NCI-H510A (cell line): ENCODE measurements at regions not wholly inside any gene's neighbourhood (a gene's known extent, or its start where the extent isn't known, plus 50 kb on each side); places are given as distances from the start of the nearest gene placed in this dataset.

Experiments used
- DNase-seq: peaks from one replicate; lab custom pipeline; 2025; lab: John Stamatoyannopoulos, UW

GRCh38 chr5:92778261-92778660 is 802.8 kb downstream of the NR2F1-AS1 start:
- no peak for DNase-seq

DNA sequence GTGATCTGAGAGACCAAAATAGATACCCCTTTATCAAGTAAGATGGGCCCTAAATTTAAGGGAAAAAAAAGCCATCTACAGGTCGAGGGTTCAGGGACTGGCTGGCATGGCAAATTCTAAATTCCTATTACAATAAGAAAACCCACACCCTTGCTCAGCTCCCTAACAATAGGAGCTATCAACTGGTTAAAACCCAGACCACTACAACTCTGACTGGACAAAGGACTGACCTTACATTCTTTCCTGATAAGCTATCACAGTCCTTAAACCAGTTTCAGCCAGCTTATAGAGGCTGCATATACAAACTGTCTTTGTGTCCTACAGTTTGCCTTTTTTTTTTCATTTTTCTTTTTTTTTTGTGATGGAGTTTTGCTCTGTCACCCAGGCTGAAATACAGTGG is 803.6 kb downstream of the NR2F1-AS1 start:
- no peak for DNase-seq

- DNase-seq: no peak
Observed at GRCh38 chr5:92775711-92776615, 805.1 kb downstream of the NR2F1-AS1 start.

DNA sequence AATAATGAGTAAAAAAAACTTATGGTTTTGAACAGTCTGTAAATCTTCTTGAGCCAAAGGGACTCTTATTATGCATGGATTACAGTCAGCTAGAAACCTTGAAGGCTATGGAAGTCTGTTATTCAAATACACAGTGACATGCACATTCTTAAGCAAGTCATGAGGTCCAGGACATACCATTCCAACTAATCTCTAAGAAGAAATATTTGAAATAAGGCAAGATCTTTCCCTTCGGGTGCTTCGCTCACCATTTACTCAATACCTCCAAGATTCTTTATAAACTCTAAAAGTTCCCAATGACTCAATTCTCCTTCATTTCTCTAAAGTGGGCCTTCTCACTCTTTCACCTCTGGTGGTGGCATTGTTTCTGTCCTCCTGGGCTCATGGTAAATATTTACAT is 811.0 kb downstream of the NR2F1-AS1 start:
- no peak for DNase-seq

- DNase-seq: no peak
Observed at GRCh38 chr5:92761585-92761984, 819.4 kb downstream of the NR2F1-AS1 start.

DNA sequence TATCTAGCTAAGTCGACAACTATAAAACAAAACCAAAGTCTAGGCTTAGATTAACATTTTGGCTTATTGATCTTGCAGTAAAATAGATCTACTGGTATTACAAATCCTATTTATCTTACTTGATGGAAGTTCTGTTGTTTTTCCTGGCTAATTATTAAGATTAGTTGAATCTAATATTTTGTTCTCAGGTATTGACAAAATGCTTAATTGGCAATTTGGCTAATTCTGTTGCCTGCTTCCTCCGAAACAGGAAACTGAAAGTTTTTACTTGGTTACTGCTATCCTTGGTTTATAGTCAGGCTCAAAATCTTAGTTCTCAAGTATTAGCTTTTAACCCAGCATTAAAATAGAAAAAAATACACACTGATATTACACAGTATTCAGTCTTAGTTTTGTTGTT is 820.5 kb downstream of the NR2F1-AS1 start:
- DNase-seq: no peak

- DNase-seq: no peak
Observed at GRCh38 chr5:92758552-92758951, 822.5 kb downstream of the NR2F1-AS1 start.

- DNase-seq: no peak
Observed at GRCh38 chr5:92749943-92750342, 831.1 kb downstream of the NR2F1-AS1 start.

- no peak for DNase-seq
Observed at GRCh38 chr5:92748072-92748676, 832.8 kb downstream of the NR2F1-AS1 start.

DNA sequence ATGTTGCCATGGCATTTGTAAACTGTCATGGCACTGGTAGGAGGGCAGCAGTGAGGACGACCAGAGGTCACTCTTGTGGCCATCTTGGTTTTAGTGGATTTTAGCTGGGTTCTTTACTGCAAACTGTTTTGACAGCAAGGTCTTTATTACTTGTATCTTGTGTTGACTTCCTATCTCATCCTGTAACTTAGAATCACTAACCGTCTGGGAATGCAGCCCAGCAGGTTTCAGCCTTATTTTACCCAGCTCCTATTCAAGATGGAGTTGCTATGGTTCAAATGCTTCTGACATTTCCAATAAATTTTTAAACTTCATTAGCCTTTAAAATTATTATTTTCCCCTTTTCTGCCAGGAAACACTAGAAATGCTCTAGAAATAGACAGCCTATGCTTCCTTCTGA is 839.1 kb downstream of the NR2F1-AS1 start:
- no peak for DNase-seq

DNA sequence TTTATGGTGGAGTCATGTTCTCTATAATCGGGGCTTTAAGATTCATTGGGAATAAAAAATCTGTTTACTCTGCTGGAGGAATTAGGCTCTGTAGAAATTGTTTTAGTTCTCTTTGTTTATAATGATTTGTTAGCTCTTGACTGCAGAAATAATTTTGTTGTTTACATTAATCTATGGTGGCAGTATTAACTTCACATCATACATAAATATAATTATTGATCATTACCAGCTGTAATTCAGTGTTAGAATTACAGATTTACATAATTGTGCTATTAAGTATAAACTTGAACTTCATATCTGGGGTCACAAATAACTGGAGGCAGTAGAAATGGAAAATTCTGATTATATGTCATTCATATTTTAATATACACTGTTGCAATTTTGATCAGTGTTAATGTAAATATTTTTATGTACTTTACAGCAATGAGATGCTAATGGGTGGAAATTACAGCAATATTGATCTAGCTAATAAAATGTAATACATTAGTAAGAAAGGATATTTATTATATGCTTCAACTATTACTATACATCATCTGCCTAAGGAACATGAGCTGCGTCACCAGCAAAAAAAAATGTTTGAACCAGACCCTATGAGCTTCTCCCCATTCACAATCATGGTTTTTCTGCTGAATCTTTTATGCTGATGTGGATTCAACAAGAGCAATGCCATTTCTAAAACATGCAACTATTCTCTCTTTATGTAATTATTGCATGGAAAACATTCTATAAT is 846.6 kb downstream of the NR2F1-AS1 start:
- no peak for DNase-seq

GRCh38 chr5:92730486-92730885 is 850.5 kb downstream of the NR2F1-AS1 start:
- DNase-seq: no peak

DNA sequence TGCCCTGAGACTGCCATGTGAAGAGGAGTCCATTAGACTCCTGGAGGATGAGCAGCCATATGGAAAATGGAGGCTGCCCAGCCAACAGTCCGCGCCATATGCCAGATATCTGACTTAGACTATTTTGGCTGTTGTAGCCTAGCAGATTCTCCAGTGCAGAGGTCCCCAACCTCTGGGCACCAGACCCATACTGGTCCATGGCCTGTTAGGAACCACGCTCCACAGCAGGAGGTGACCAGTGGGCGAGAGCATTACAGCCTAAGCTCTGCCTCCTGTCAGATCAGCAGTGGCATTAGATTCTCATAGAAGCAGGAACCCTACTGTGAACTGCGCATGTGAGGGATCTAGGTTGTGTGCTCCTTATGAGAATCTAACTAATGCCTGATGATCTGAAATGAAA is 851.9 kb downstream of the NR2F1-AS1 start:
- DNase-seq: no peak

GRCh38 chr5:92715946-92716520 is 865.0 kb downstream of the NR2F1-AS1 start:
- DNase-seq: no peak

DNA sequence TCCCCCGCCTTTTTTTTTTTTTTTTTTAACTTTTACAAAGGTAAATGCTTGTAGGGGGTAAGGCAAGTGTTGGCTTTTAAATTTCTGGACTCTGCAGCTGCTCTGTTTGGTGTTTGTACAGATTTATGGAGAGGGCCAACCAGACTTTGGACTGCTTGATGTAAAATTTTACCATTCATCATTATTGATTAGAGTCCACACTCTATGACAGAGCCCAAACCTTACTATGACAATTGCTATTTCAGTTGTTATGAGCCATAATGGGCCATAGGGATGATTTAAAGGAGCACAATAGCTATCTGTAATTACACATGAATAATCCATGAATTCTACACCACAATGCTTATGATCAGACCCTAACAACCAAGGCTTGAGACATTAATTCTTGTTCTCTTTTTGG is 867.2 kb downstream of the NR2F1-AS1 start:
- no peak for DNase-seq

DNA sequence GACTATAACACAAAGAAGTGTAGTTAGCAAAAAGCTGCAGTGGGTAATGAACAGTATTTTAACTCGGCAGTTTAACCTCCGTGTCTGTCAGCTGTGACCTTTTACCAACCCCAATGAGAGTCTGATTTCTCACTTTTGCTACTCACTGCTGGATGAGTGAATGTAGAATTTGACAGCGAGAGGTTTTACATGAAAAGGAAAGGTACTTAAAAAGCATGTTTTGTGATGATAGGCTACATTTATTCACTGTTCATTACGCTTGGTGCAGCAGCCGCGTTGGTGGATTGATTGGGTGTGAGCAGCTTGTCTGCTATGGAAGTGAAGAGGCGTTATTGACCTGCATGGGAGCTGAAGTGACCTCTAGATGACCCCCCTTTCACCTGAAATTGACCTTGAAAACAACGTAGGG is 867.7 kb downstream of the NR2F1-AS1 start:
- DNase-seq: no peak

- no peak for DNase-seq
Observed at GRCh38 chr5:92711956-92712355, 869.1 kb downstream of the NR2F1-AS1 start.

GRCh38 chr5:92704590-92704989 is 876.4 kb downstream of the NR2F1-AS1 start:
- no peak for DNase-seq

DNA sequence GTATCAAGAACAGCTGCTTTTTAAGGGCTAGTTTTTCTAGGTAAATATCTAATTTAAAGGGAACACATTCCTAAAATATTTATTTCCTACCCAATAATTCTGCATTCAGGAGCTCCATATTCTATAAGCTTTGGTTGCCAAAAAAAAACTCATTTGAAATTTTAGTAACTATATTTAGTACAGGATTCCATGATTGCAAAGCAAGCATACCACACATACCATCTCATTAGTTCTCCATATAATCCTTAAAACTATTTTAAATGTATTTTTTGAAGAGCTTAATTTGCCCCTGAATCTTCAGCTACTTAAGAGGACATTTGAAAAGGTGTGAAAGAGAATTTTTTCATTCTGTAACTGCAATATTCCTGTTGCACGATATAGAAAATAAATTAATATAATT is 877.0 kb downstream of the NR2F1-AS1 start:
- no peak for DNase-seq

- DNase-seq: no peak
Observed at GRCh38 chr5:92695123-92696003, 885.7 kb downstream of the NR2F1-AS1 start.

DNA sequence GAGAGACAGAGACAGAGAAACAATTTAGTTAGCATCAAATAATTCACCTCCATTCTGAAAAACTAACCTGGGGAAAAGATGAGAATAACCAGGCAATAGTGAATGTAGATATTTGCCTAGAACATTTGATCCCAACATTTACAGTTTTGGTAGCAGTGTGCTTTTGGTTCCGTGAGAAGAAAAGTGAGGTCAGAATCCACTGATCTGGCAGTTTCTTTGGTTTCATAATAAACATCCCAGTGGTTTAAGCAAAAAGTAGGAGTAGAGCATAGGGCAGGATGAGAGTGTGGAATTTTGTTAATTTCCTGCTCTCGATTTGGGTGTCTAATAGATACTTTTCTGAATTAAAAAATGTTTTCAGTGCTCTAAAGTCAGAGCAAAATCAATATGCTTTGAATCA is 887.0 kb downstream of the NR2F1-AS1 start:
- DNase-seq: no peak
